Stimulated activated CD8-positive, alpha-beta memory T cell treated with anti-CD3 and anti-CD28 coated beads, Interleukin-15, amount 100 ng/mL, for 24 hours (primary cell): ENCODE measurements at regions not wholly inside any gene's neighbourhood (a gene's known extent, or its start where the extent isn't known, plus 50 kb on each side); places are given as distances from the start of the nearest gene placed in this dataset.
"Not testable (repeated sequence)": the region's sequence is repeated elsewhere in the genome, so short reads cannot be mapped to it uniquely, and the experiment has no call there.

Experiments
- DNase-seq: peaks from one replicate; pipeline ENCODE4 v3.0.0-alpha.2; 2020; ENCODE audit warnings: low read depth

DNA sequence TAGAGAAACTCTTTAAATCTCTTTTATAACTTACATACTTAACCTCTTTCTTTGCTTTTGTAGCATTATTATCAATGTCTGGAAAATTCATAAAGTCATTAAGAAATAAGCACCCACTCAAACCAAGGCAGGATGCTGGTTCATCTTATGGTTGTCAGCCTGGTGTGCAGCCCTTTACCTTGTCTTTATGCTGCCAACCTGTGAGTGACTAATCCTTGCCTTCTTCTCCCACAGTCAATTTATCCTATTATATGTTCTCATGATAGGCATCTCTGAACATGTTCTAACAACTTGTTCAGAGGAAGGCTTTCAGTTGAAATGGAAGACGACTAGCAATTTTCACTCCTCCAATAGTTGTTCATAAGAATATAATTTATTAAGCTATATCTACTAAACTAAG is 186.9 kb upstream of the CAND1 start:
- DNase-seq = no peak

GRCh38 chr12:67085699-67086098 is 183.5 kb upstream of the CAND1 start:
- no peak for DNase-seq

GRCh38 chr12:67086116-67086515 is 183.0 kb upstream of the CAND1 start:
- no peak for DNase-seq

DNA sequence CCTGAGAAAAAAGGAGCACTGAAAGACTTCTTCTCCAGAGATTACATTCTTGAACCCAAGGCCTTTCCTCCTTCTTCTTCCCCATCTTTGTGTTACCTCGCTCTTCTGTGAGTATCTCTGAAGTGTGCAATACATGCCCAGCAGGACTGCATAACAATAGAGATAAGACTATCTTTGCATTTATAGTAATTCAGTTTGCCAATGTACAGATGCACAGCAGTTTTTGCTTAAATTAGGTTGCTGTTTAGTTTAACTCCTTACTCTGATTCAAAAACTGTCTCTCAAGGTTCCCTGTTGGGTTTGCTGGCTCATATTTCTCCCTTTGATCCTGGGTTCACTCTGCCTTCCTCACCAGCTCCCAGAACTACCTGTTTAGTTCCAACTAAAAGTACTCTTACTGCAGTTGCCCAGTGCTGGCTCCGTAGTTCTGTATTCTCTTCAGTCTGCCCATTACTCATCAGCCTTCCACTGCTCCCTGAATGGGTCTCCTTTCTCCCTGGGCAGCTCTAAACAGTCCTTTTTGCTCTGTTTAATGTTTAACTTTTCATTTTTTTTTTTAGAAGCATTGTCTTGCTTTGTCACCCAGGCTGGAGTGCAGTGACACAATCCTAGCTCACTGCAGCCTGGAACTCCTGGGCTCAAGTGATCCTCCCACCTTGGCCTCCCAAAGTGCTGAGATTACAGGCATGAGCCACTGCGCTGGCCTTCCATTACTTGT is 180.6 kb upstream of the CAND1 start:
- DNase-seq = no peak

DNA sequence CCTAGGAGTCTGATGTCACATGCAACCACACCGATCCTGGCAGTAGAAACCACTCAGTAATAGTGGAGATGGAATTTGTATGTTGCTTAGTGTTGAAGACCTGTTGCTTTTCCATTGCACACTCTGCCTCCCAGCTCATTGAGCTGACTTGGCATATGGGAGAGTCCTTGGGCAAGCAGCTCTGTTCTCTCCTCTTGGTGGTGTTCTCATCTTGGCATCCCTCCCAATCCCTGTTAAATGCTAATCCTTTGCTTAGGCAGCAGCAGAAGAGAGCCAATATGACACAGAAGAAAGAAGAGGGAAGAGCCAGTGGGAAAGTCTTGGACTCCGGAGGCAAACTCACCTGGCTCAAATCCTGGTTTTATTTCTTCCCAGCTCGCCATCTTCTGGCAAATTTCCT is 178.0 kb upstream of the CAND1 start:
- no peak for DNase-seq

GRCh38 chr12:67091678-67092077 is 177.5 kb upstream of the CAND1 start:
- no peak for DNase-seq

- DNase-seq = not testable (repeated sequence)
Measured at GRCh38 chr12:67092934-67093333, 176.2 kb upstream of the CAND1 start.

DNA sequence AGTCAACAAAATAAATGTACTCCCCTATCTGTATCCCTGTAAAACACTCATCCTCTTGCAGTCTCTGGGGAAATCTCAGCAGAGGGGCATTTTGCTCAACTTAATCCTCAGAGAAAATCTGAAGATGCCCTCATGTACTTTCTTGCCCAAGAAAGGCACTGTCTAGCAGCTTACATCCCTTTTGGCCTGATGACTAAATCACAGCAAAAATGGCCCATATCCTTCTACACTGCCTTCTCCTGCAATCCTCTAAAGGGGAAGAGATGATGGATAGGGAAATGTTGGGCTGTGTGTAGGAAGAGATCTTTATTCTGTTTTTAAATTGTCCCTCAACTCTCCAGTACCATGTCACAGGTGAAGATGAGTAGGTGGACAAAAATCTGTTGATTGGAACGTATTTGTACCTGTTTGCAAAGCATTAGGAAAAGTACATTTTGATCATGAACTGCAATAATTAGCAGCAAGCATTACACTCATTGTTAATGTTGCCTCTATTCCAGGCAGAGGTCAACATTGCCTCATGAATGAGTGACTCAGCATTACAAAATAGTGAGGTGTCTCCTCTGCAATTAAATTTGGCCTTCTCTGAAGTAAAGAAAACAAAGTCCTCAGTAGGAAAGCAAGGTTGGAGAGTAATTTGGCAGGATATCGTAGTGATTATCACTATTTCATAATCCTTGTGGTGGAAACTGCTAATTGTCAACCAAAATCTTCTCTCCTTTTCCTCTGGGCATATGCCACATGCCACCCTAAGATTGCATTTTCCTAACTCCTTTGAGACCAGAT is 172.4 kb upstream of the CAND1 start:
- DNase-seq = no peak

GRCh38 chr12:67099858-67100257 is 169.3 kb upstream of the CAND1 start:
- DNase-seq = no peak

GRCh38 chr12:67103521-67103920 is 165.6 kb upstream of the CAND1 start:
- no peak for DNase-seq

DNA sequence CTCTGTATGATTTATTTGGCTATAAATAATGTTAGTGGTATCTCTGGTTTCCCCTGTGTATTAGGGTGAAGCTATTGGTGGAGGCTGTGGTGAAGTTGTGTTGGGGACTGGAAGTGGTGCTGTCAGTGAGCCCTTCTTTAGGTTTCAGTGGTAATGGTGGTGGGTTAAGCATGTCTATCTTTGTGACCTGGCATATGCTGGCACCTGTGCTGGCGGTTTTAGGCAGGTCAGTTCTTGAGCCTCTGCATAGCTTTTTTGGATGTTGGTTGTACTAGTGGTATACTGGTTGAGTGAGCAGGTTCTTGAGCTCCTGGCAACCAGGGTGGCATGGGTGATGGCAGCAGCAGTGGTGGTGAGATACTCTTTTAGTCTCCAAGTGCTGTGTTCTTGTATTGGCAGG is 161.9 kb upstream of the CAND1 start:
- DNase-seq = no peak

- no peak for DNase-seq
Measured at GRCh38 chr12:67107751-67108269, 161.3 kb upstream of the CAND1 start.

- not testable (repeated sequence) for DNase-seq
Measured at GRCh38 chr12:67110345-67110744, 158.8 kb upstream of the CAND1 start.

GRCh38 chr12:67111182-67111581 is 158.0 kb upstream of the CAND1 start:
- DNase-seq = no peak

- DNase-seq = no peak
Measured at GRCh38 chr12:67112586-67112985, 156.6 kb upstream of the CAND1 start.

DNA sequence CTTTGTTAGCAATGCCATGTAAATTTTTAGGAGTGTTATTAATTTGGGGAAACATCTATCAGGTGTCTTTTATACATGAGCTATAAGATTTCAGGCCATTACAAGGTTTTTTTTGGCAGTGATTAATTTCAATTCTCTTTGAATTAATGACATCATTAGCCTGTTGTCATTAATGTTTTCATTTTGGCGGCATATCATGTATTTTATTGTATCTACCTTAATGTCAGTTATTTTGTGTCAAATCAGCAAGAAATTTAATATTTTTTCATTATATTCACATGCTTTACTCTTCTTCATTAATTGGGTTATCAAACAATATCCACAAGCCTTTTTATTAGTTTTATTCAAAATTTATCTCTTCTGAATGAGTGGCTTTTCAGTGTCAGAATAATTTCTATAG is 153.0 kb upstream of the CAND1 start:
- DNase-seq = no peak

DNA sequence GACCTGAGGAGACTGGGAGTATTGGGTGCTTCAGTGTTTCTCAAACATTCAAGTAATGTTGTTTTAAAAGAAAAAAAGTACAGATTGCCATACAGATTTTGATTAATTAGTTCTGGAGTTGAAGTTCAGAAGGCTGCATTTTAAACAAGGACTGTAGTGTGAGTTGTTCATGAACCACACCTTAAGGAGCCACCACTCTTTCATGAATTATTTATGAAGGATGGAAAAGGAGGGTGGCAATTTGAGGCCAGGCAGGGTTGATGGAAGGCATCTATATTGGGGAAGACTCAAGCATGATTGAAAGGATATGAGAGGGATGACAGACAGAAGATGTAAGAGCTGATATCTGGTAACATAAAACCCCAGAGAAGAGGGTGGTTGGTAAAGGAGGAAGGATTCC is 146.6 kb upstream of the CAND1 start:
- DNase-seq = no peak

DNA sequence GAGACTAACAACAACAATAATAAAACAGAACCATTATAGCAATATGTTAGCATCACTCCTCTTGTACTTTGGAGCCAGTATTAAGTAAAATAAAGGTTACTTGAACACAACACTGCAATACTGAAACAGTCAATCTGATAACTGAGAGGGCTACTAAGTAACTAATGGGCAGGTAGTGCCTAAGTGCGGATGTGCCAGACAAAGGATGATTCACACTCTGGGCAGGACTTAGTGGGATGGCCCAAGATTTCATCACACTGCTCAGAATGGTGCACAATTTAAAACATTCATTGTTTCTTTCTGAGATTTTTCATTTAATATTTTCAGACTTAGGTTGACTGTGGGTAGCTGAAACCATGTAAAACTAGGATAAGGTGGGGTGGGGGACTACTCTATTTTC is 131.9 kb upstream of the CAND1 start:
- DNase-seq = no peak

DNA sequence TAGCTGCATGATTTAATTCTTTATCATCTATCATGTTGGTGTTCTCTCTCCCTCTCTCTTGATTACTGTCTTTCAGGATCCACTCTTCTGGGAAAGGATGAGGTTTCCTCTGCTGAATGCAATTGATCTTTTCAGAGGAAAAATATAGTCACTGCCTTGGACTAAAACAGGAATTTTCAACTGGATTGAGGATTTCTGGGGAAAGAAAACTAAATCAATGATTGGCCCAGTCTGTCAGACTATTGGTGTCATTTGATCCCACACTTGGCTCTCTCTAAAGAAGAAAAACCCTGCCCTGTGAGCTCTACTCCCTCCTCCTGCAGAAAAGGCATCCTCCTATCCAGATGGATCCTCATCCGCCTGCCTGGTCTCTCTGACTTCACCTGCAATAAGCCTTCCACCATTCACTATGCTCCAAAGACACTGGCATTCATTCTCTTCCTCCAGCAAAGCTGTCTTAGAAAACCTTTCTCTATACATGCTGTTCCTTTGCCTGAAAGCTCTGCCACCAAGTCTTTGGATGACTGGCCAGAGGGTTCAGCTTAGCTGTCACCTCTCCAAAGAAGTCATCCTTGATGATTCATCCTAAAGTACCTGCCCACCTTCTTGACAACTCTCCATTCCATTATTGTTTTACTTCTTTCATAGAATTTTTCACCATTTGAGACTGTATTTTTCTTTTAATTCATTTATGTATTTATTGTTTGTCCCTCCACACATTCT is 127.7 kb upstream of the CAND1 start:
- no peak for DNase-seq

GRCh38 chr12:67145692-67146091 is 123.5 kb upstream of the CAND1 start:
- no peak for DNase-seq

DNA sequence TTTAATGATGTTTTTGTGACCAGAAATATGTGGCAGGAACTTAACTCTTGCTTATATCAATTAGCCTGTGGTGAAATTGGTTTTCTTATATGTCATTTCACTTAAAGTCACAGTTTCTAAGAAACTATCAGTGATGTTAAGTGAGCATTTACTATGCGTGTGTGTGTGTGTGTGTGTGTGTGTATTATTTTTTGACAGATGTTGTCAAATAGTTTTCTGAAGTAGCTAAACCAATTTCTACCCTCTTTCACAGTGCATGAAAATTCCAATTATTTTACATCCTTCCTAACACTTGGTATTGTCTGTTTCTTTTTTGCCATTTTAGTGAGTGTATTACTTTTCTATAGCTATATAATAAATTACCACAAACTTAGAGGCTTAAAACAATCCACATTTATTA is 122.1 kb upstream of the CAND1 start:
- DNase-seq = no peak

DNA sequence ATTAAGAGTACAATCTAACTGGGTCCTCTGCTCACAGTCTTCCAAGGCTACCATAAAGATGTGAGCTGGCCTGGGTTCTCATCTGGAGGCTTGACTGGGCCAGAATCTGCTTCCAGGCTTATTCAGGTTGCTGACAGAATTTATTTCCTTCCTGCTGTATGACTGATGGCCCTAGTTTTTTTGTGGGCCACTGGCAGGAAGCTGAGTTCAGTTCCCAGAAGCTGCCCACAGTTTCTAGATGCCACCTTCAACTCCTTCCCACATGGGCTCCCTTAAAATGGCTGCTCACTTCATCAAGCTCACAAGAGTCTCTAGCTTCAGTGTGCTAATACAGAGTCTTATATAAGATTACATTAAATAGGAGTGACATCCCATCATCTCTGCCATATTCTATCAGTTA is 121.7 kb upstream of the CAND1 start:
- no peak for DNase-seq

DNA sequence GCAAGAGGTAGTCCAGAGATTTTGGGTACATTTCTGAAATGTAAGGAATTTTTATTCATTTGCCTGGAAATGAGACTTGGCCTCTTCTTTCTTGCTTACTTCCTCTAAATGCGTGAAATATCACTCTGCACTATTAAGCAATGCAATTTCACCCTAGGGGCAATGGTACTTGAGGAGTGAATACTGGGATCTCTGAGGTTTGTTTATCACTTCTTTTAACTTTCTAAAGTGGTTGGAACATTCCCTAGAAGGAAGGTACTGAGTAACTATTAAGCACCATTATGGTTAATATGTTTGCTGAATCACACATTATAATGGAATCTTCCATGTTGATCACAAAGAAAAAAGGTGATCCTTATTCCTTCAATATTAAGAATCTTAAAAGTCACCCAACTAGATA is 120.9 kb upstream of the CAND1 start:
- DNase-seq = no peak
